Hematopoietic multipotent progenitor cell treated with erythropoietin and hydrocortisone succinate and interleukin-3 and kit ligand, for 6 days (in vitro differentiated cells): ENCODE measurements at regions not wholly inside any gene's neighbourhood (a gene's known extent, or its start where the extent isn't known, plus 50 kb on each side); places are given as distances from the start of the nearest gene placed in this dataset.
"Not testable (repeated sequence)": the region's sequence is repeated elsewhere in the genome, so short reads cannot be mapped to it uniquely, and the experiment has no call there.

ENCODE experiments used
- DNase-seq: peaks from one replicate; pipeline ENCODE4 v3.0.0-alpha.2; 2015

GRCh38 chr10:43992816-43993215 is 344.1 kb upstream of the ZNF32 start:
- not testable (repeated sequence) for DNase-seq

- no peak for DNase-seq
Measured at GRCh38 chr10:43986374-43986773, 337.7 kb upstream of the ZNF32 start.

- DNase-seq: no peak
Measured at GRCh38 chr10:43985941-43986340, 337.3 kb upstream of the ZNF32 start.

- DNase-seq: peak; percentile 55
Measured at GRCh38 chr10:43983856-43984271, 335.2 kb upstream of the ZNF32 start.

DNA sequence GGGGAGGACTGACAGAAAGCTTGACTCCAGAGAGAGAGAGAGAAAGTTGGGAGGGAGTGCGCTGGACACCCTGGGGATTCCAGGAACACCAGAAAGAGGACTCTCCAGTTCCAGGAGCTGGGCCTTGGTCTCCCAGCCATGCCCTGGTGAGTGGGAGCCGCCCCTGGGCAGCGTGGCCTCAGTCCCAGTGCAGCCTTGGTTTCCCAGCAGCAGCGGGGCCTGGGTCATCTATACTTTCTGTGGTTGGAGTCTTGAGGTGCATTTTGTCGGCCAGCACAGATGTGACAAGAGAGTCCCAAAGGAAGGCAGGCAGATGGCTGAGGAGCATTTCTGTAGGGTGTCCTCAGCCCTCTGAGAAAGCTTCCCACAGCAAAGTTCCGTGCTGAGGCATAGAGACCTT is 334.7 kb upstream of the ZNF32 start:
- no peak for DNase-seq

DNA sequence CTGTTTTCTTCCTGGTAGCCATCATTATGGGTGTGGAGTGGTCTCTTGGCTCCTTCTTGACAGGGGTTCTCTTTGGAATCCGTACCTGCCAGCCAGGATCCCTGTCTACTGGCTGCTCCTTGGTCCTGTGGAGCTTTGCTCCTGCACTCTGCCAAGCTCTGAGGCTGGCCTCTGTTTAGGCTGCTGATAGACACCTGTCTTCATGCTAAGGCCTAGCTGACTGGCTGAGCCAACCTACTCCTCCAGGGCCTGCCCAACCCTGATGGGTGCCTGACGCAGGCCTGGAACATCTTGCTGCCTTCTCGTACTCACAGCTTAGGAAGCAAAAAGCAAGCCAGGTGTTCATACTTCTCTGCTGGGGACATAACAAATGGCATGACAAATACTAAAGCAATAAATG is 333.6 kb upstream of the ZNF32 start:
- DNase-seq: no peak

DNA sequence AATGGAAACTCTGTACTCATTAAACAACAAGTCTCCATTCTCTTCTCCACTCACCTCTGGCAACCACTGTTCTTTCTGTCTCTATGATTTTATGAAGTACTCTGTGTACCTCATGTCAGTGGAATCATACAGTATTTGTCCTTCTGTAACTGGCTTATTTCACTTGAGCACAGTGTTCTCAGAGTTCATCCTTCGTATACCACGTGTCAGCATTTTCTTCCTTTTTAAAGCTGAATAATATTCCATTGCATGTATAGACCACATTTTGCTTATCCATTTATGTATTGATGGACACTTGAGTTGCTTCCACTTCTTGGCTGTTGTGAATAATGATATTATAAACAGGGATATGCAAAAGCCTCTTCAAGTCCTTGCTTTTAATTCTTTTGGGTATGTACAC is 333.0 kb upstream of the ZNF32 start:
- no peak for DNase-seq

DNA sequence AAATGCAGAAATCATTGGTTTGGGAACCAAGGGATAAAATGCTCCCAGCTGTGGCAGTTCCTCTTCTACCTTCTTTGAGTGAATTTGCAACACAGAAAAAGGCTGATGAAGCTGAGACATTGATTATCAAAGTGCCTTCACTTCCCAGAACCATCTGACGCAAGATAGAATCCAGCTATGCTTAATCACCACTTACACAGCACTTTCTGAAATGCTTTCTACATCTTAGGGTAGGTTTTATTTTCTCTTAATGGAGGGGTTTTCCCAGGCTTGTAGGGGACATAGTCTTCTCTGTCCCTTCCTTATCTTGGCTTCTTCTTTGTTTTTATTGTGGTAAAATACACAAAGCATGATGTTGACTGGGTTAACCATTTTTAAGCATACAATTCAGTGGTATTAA is 332.6 kb upstream of the ZNF32 start:
- peak; percentile 17 for DNase-seq

- no peak for DNase-seq
Measured at GRCh38 chr10:43980715-43981114, 332.0 kb upstream of the ZNF32 start.

GRCh38 chr10:43980313-43980712 is 331.6 kb upstream of the ZNF32 start:
- peak; percentile 69 for DNase-seq

DNA sequence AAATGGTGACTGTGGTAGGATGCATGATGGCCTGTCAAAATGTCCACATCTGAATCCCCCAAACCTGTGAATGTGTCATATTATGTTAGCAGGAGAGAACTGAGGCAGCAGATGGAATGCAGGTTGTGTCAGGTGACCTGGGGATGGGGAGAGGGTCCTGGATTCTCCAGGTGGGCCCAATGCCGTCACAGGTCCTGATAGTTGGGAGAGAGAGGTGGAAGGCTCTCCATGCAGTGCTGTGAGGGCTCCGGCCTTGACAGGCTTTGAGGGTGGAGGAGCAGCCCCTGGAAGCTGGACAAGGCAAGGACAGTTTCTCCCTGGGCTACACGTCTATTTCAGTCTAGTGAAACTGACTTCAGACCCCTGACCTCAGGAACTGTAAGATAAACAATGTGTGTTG is 330.9 kb upstream of the ZNF32 start:
- DNase-seq: no peak

- DNase-seq: no peak
Measured at GRCh38 chr10:43978936-43979335, 330.3 kb upstream of the ZNF32 start.

DNA sequence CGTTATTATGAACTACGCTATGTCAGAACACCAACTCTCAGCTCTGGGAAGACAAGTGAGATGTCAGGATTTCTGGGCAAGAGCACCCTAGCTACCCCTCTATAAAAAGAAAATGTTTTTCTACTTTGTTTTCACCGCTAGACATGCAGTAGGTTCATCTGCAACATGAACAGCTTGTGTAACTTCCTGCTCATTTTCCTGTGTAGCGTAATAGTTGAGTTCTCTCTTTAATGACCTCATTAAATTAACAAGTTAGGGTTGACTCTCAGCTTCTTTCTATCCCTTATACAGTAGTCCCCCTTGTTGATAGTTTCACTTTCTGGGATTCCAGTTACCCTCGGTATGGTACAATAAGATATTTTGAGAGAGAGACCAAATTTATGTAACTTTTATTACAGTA is 329.4 kb upstream of the ZNF32 start:
- DNase-seq: no peak

DNA sequence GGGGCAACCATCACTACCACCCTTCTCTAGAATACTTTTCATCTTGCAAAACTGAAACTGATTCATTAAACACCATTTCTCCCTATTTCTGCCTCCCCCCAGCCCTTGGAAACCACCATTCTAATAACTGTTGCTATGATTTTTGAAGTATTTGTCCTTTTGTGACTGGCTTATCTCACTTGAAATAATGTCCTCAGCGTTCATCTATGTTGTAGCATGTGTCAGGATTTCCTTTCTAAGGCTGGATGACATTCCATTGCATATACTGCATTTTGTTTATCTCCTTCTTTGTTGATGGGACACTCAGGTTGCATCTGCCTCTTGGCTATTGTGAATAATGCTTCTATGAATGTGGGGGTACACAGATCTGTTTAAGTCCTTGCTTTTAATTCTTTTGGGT is 327.6 kb upstream of the ZNF32 start:
- DNase-seq: no peak

DNA sequence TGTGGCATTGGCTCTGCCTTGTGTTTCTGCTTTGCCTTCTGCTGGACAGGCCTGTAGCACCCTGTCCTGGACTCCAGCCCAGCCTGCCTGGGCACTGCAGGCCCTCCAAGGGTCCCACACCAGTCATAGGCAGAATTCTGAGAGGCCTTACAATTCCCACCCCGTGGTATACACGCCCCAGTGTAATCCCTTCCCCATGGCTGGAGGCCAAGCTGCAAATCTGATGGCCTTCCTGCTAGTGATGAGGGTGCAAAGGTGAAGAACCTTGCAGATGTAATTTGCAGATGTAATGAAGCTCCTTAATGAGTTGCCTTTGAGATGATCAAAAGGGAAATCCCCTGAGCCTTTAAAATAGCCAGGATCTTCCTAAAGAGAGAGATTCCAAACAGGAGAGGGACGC is 325.1 kb upstream of the ZNF32 start:
- no peak for DNase-seq

DNA sequence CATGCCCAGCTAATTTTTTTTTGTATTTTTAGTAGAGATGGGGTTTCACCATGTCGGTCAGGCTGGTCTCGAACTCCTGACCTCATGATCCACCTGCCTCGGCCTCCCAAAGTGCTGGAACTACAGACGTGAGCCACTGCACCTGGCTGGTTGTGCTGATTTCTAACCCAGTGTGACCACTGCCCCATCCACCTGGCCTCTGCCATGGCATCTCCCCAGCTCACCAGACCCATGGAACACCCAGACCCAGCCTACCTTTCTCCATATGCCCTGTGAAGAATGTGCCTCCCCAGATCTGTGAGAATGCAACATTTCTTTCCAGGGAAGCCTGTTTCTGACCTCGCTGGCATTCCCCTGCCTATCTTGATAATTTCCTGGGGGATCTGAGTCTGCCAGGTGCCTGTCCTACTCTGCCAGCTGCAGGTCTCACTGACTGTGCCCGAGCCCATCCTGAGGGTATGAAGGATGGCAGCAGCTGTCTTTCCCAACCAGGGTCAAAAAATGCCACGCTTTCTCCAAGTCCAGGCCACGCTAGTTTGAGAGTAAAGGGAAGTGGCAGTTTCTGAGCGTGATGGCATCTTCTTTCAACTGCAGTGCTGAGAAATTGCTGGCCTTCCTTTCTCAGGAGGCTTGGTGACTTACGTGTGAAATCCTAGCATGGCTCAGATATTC is 324.4 kb upstream of the ZNF32 start:
- no peak for DNase-seq

DNA sequence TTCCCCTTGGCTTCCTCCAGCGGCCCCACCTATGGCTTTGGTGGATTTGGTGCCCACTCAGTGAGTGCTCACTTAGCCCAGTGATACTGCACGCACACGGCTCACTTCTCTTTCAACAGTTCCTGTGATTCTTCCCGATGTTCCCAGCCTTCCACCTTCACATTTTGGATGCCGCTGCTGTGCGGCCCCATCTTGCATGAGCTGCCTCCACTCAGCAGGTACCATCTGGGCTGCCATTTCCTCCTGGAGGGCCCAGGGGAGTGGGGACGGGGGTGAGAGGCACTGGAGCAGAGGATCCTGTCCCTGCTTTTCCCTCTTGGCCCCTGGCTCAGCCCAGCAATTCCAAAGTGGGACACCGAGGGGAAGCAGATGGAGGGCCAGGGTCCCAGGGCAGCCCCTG is 323.3 kb upstream of the ZNF32 start:
- DNase-seq: no peak

DNA sequence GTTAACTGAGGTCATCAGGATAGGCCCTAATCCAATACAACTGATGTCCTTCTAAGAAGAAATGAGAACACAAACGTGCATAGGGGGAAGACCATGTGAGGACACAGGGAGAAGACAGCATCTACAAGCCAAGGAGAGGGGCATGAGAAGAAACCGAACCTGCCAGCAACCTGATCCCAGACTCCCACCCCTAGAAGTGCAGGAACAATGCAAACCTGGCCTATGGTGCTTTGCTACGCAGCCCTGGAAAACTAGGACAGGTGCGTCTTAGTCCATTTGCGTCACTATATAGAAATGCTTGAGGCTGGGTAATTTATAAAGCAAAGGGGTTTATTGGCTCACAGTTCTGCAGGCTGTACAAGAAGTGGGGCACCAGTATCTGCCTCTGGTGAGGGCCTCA is 322.6 kb upstream of the ZNF32 start:
- DNase-seq: no peak

DNA sequence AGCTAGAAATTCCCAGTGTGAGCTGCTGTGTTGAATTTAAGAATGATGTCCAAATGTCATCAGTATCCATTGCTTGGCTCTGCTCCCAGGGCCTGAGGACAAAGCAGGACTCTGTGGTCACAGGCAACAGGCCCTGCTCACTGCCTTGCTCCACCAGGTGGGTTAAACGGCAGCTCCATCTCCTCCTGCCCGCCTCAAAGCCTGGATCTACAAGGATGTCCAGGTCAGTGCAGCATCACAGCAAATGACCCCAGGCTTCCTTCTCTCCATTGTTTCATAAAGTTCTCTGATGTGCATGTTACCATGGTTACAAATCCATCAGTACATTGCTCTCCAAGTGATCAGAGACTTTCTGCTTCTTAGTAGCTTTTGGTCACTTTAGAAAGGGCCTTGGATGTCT is 322.0 kb upstream of the ZNF32 start:
- no peak for DNase-seq

DNA sequence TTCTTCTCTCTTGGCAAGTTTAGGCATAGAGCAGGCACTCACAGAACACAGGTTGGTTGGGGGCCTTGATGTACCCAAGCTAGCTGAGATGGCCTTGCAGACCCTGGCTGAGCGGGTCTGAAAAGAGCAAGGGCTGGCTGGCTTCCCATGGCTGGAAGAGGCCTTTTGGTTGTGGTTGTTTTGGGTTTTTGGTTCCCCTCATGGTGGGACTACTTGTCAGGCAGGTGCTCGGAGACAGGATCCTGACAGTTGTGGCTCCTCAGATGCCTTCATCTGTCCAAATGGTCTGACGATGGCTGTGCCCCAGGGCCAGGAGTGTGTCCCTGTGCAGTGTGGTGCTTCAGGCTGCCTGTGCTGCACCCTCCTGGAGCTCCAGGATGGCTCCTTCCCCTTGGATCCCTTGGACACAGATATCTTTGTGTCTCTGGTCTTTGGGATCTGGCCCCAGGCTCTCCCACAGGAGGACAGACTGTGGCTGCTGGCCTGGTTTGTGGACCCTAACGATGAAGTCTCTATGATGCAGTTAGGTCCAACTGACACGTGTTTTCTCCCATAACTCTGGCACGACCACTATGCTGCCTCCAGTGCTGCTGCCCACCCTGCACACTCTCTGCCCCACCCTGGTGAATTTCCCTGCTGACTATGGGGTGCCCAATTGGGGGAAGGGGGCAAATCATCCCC is 321.5 kb upstream of the ZNF32 start:
- no peak for DNase-seq

DNA sequence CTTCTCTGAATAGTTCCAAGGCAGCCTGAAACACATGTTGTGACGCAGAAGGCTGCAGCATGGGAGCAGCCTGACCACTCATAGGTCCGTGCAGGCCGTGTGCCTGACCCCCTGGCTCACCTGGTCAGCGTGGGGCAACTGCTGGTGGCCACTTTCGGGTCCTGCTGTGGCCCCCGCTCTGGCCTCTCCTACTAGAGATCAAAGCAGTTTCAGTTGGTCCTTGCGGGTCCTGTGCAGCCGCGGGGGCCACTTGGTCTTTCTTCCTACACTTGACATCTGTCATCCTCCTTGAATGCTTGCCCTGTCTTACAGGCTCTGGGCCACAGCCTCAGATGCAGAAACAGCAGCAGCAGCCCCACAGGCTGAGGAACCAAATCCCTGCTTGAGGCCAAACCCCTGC is 320.8 kb upstream of the ZNF32 start:
- no peak for DNase-seq

DNA sequence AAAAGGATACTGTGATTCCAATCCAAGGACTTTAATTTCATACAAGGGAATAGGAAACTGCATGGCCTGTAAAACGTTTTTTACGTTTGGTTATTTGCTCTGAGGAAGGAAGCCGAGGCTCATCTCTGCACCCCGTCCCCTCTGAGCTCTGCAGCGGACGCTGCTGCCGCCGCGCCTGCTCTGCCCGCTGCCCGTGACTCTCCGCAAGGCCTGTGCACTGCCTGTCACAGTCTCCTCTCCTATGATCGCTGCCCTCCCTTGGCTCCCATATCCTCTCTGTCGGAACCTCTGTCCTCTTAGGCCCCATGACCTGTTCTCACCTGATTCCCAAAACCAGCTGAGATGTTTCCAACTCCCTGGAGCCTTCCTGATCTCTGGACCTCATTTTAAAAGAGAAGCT is 320.3 kb upstream of the ZNF32 start:
- DNase-seq: no peak

DNA sequence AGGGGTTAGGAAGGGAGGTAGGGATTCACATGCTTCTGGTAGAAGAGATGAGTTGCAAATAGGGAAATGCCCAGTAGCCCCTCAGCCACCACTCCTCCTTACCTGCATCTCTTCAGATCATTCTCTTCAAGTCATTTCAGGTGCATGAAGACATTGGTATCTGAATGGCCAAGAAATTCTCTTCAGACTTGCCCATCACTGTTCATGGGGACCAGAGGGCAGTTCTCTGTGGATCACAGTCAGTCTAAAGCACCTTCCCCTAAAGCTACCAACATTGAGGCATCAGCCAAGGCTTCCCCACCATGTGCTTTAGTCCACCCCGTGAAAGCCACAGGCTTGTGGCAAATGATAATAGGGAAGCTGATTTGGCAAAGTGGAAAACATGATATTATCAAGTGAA is 319.4 kb upstream of the ZNF32 start:
- DNase-seq: no peak

DNA sequence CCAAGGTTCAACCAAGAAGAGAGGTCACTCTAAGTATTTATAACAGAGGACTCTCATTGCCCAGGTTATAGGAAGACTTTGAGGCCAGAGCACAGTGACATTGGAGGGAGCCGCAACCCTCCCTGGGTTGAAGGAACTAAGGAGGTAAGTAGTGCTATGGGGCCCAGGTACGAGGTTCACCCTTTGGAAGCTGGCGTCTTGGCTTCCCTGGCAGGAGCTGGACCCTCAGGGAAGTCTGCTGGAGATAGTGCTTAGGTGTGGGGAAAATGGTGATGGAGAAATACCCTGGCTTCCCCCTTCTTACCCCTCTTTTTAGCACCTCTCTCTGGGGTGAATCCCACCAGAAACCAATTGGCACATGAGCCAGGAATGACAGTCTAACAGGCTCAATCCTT is 317.9 kb upstream of the ZNF32 start:
- no peak for DNase-seq

- no peak for DNase-seq
Measured at GRCh38 chr10:43965918-43966570, 317.4 kb upstream of the ZNF32 start.
